Activated B cell treated with CpG ODN at 0.5 μM for 24 hours (primary cell): ENCODE measurements at regions not wholly inside any gene's neighbourhood (a gene's known extent, or its start where the extent isn't known, plus 50 kb on each side); places are given as distances from the start of the nearest gene placed in this dataset.

Experiments used
- ATAC-seq: fragments of 200-7000 bp; cut with Tn5 transposase; one replicate; pipeline ENCODE4 v1.10.0; 2021; ENCODE audit warnings: low read depth, mild to moderate bottlenecking, moderate library complexity
- CTCF ChIA-PET: fragments of 350-600 bp; sonication (Branson Sonifier 250); formaldehyde crosslinking; loops from one replicate; lab custom pipeline; 2021; ENCODE audit warnings: antibody characterized with exemption; lab: Charles Lee
- POLR2A ChIA-PET: fragments of 350-600 bp; sonication (Branson Sonifier 250); formaldehyde crosslinking; loops from one replicate; lab custom pipeline; 2021; ENCODE audit warnings: antibody characterized with exemption; lab: Charles Lee
- DNase-seq: peaks from one replicate; pipeline ENCODE4 v3.0.0; 2022
- H3K27ac Mint-ChIP-seq: one replicate; pipeline ENCODE4 v1.8.0; 2020; ENCODE audit warnings: mixed read lengths
- H3K27me3 Mint-ChIP-seq: one replicate; pipeline ENCODE4 v1.8.0; 2021; ENCODE audit warnings: mixed read lengths
- H3K36me3 Mint-ChIP-seq: one replicate; pipeline ENCODE4 v1.8.0; 2021; ENCODE audit warnings: low read depth, mixed read lengths
- H3K4me1 Mint-ChIP-seq: one replicate; pipeline ENCODE4 v1.8.0; 2021; ENCODE audit warnings: mixed read lengths
- H3K4me3 Mint-ChIP-seq: one replicate; pipeline ENCODE4 v1.8.0; 2020; ENCODE audit warnings: mild to moderate bottlenecking, mixed read lengths
- H3K9me3 Mint-ChIP-seq: one replicate; pipeline ENCODE4 v1.8.0; 2020; ENCODE audit warnings: mixed read lengths
- intact Hi-C: fragments of 100-400 bp; cut with micrococcal nuclease; formaldehyde crosslinking; loops from one replicate; pipeline ENCODE4 v1.15.1; 2024
- TF ChIP-seq, protein P1 (sequence below): fragments of 200-600 bp; IDR thresholded peaks from one replicate; pipeline ENCODE4 v1.8.0; 2022; ENCODE audit warnings: antibody characterized with exemption, mild to moderate bottlenecking

DNA sequence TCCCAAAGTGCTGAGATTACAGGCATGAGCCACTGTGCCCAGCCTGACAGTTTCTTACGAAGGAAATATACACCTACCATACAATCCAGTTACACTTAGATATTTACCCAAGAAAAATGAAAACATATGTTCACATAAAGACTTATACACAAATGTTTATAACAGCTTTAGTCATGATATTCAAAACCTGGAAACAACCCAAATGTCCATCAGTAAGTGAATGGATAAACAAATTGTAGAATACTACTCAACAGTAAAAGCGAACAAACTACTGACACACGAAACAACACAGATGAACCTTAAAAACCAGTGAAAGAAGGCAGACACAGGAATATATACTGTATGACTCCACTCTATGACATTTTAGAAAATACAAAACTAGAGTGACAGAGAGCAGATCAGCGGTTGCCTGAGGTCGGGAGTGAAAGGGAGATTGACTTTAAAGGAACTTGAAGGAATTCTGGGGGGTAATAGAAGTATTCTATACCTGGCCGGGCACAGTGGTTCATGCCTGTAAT lies 83.6 kb downstream of the SPRING1 start:
- peaks cover 37% of the 10 kb centered on the region for H3K27me3 Mint-ChIP-seq
- POLR2A ChIA-PET, result no interaction called here
- no peaks in the 10 kb centered on the region for H3K4me1 Mint-ChIP-seq
- no peak overlapping the region for H3K4me3 Mint-ChIP-seq
- TF ChIP-seq, protein P1, sequence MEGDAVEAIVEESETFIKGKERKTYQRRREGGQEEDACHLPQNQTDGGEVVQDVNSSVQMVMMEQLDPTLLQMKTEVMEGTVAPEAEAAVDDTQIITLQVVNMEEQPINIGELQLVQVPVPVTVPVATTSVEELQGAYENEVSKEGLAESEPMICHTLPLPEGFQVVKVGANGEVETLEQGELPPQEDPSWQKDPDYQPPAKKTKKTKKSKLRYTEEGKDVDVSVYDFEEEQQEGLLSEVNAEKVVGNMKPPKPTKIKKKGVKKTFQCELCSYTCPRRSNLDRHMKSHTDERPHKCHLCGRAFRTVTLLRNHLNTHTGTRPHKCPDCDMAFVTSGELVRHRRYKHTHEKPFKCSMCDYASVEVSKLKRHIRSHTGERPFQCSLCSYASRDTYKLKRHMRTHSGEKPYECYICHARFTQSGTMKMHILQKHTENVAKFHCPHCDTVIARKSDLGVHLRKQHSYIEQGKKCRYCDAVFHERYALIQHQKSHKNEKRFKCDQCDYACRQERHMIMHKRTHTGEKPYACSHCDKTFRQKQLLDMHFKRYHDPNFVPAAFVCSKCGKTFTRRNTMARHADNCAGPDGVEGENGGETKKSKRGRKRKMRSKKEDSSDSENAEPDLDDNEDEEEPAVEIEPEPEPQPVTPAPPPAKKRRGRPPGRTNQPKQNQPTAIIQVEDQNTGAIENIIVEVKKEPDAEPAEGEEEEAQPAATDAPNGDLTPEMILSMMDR, result no peak
- no peak for ATAC-seq
- CTCF ChIA-PET, result no interaction called here
- H3K27ac Mint-ChIP-seq, result no peak overlapping the region
- peaks cover 8% of the 10 kb centered on the region for H3K9me3 Mint-ChIP-seq
- no peak for DNase-seq
- intact Hi-C loops, result no loop called here
- H3K36me3 Mint-ChIP-seq, result no peaks in the 10 kb centered on the region

DNA sequence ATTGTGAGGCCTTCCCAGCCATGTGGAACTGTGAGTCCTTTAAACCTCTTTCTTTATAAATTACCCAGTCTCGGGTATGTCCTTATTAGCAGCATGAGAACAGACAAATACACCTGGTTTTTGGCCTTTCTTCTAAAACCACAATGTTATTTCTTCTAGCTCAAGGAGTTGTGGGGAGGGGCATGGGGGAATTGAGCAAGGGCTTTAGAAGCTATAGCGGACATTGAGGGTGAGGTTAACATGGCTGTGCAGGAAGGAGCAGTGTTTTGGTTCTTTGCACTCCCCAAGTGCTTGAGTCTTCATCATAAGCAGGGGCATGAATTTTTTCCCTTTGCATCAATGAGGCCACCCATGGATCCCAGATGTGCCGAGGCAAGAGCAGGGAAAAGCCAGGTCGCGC lies 86.8 kb downstream of the SPRING1 start:
- no peak for DNase-seq
- H3K9me3 Mint-ChIP-seq, result peaks cover 13% of the 10 kb centered on the region
- no peaks in the 10 kb centered on the region for H3K4me1 Mint-ChIP-seq
- ATAC-seq, result no peak
- H3K27me3 Mint-ChIP-seq, result peaks cover 19% of the 10 kb centered on the region
- no peaks in the 10 kb centered on the region for H3K36me3 Mint-ChIP-seq
- intact Hi-C loops, result no loop called here
- POLR2A ChIA-PET, result no interaction called here
- CTCF ChIA-PET, result no interaction called here
- no peak overlapping the region for H3K4me3 Mint-ChIP-seq
- no peak overlapping the region for H3K27ac Mint-ChIP-seq
- TF ChIP-seq, protein P1, result no peak

GRCh38 chr12:116650585-116651087 lies 87.2 kb downstream of the SPRING1 start:
- H3K4me1 Mint-ChIP-seq, result no peaks in the 10 kb centered on the region
- peaks cover 19% of the 10 kb centered on the region for H3K27me3 Mint-ChIP-seq
- H3K36me3 Mint-ChIP-seq, result no peaks in the 10 kb centered on the region
- H3K4me3 Mint-ChIP-seq, result no peak overlapping the region
- TF ChIP-seq, protein P1, result no peak
- H3K9me3 Mint-ChIP-seq, result peaks cover 13% of the 10 kb centered on the region
- H3K27ac Mint-ChIP-seq, result no peak overlapping the region
- POLR2A ChIA-PET, result no interaction called here
- no peak for ATAC-seq
- intact Hi-C loops, result no loop called here
- DNase-seq, result no peak
- CTCF ChIA-PET, result no interaction called here

DNA sequence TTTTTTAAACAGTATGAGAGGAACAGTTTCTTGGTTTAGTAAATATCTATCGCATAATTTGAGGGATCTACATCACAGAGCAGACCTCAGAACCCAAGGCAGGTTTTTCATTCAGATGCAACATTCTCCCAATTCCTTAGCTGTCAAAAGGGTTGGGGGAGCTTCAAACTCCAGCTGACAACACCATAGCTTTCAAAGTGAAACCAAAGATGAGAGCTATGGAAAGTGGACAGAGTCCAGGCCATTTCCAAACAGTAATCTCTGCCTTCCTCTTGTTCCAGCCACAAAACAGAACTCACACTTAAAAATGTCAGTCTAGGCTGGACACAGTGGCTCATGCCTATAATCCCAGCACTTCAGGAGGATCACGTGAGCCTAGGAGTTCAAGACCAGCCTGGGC lies 87.8 kb downstream of the SPRING1 start:
- H3K27me3 Mint-ChIP-seq, result peaks cover 19% of the 10 kb centered on the region
- TF ChIP-seq, protein P1, result no peak
- ATAC-seq (no peak), DNase-seq (no peak)
- ChIA-PET POLR2A (no interaction called here), CTCF (no interaction called here)
- intact Hi-C loops, result no loop called here
- H3K4me1 Mint-ChIP-seq, result no peaks in the 10 kb centered on the region
- no peaks in the 10 kb centered on the region for H3K36me3 Mint-ChIP-seq
- peaks cover 13% of the 10 kb centered on the region for H3K9me3 Mint-ChIP-seq
- no peak overlapping the region for H3K27ac Mint-ChIP-seq
- H3K4me3 Mint-ChIP-seq, result no peak overlapping the region

DNA sequence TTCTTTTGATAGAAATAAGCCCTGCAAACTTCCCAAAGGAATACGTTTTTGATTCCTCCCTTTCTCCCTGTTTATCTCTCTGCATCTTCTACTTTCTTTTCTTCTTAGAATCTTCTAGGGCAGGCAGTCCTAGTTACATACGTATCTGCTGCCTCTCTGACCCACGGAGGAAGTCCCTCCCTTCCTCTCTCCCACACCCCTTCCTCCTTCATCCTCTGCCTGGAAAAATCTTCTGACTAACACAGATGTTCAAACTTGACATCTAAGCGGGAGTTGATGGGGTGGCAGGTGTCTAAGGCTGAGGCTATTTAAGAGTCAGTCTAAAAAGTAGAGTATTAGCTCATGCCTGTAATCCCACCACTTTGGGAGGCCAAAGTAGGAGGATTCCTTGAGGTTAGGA lies 88.6 kb downstream of the MAP1LC3B2 start:
- no peak overlapping the region for H3K27ac Mint-ChIP-seq
- CTCF ChIA-PET, result no interaction called here
- H3K4me3 Mint-ChIP-seq, result no peak overlapping the region
- H3K4me1 Mint-ChIP-seq, result no peaks in the 10 kb centered on the region
- POLR2A ChIA-PET, result no interaction called here
- intact Hi-C loops, result no loop called here
- H3K27me3 Mint-ChIP-seq, result peaks cover 14% of the 10 kb centered on the region
- ATAC-seq (no peak), DNase-seq (no peak)
- H3K9me3 Mint-ChIP-seq, result peaks cover 16% of the 10 kb centered on the region
- TF ChIP-seq, protein P1, result no peak
- H3K36me3 Mint-ChIP-seq, result no peaks in the 10 kb centered on the region
